Lung microvascular endothelial cell (primary cell): ENCODE measurements at regions not wholly inside any gene's neighbourhood (a gene's known extent, or its start where the extent isn't known, plus 50 kb on each side); places are given as distances from the start of the nearest gene placed in this dataset.

ENCODE experiments used
- DNase-seq, 2 donors: peaks; one replicate each; pipeline versions ENCODE4 v3.0.0 to v3.0.0-alpha.2; 2010; ENCODE audit warnings: low read depth in 2 of 2

DNA sequence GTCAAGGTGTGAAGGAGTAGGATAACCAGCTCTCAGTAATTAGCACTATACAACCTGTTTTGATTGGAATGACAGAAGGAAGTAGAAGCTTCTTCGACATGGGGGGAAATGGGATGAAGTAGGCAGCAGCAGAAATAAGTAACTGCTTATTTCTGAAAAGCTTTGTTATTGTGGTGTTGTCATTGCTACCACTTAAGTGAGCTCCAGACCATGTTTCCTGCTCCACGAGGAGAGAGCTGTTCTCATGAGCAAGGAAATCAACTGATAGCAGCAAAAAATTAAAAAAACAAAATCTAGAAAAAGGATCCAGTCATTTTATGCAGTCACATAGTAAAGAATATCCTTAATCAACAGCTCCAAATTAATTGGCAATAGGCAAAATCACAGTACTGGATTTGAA, 106.1 kb upstream of the TLL1 start:
- peak in 1 of 2 donors; percentile 28 for DNase-seq

DNA sequence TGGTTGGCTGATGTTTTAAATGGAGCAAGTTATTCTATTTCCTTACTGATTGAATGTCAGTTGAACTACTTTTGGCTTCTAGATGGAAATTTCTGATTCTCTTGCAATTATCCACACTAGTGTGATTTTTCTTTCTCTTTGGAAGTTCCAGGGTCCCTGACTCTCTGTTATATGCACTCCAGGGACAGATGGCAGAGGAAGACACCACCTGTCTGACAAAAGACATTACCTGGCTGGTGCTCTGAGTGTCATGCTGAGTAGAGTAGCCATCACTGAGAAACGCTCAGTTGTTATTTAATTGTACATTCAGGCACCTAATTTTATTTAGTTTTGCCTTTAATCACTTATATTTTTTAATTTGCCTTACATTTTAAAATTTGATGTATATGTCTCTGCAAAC, 105.4 kb upstream of the TLL1 start:
- DNase-seq, result no peak

DNA sequence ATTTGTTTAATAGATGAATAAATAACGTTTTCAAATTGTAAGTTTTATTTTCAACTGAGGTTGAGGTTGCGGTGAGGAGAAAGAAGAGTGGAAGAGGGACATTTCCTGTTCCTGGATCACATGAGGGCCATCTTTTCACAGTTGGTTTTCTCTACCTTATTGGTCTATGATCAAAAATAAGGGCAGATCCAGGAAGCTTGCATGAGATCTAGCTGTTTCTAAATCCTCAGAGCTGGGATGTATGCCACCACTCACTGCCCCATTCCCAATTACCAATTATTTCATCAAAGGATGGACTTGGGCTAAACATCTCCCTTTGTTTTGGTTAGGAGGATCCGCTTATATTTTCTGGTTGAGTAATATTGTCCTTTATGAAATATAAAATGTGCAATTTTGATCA, 104.8 kb upstream of the TLL1 start:
- no peak for DNase-seq

DNA sequence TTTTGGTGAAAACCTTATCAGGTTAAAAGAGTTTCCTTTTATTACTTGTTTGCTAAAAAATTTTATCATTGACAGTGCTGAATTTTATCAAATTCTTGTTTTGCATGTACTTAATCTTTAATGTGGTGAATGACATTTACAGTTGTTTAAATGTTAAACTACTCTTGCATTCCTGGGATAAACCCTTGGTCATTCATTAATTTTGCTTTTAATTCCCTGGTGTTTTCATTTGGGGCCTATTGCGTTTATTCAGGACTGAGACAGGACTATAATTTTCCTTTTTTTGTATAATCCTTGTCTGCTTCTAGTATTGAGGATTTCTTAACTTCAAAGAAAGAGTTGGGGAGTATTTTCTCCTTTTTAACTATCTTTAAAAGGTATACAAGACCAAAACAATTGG, 98.7 kb upstream of the TLL1 start:
- no peak for DNase-seq

DNA sequence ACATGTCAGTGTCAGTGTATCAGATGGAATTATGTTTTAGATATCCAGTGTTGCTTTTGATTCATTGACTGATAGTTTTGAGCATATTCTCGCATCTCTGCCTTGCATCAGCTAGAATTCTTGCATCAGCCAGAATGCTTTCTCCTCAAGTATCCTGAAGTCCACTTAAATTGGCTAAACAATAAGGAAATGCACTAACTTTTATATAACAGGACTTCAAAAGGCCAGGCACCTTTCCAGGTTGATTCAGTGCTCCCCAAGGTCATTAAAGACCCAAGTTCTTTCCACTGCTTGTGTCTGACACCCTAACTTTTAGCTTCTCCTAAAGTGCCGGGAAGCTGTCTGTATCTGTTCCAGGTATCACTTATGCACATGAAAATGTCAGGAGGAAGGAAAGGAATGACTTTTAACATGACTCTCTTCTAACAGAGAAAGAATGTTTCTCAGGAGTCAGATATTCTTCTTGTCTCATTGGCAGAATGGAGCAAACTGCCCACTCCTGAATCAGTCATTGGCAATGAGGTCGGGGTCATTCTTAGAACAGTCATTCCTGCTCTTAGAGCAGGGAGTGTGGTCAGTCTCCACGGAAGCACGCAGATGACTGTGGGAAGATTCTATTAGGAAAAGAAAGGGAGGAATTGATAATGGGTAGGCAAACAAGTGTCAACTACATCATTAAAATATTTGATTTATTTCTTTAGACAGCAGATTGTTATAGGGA, 92.9 kb upstream of the TLL1 start:
- DNase-seq, result no peak

DNA sequence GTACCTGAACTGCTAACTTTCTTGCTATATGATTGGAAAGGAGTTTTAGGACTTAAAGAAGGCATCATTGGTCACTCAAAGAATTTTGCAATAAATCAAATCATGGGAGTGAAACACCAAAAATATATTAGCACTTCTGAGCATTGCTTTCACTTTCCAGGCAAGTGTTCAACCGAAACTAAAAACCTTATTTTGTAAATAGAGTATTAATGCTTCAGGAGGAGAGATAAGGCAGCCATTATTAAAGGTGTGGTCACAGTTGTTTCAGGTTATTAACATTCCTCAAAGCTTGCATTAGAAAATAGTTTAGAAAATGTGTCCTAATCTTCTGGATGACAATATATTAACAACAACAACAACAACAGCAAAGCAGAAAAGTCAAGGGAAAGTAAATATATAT, 92.3 kb upstream of the TLL1 start:
- DNase-seq, result no peak

DNA sequence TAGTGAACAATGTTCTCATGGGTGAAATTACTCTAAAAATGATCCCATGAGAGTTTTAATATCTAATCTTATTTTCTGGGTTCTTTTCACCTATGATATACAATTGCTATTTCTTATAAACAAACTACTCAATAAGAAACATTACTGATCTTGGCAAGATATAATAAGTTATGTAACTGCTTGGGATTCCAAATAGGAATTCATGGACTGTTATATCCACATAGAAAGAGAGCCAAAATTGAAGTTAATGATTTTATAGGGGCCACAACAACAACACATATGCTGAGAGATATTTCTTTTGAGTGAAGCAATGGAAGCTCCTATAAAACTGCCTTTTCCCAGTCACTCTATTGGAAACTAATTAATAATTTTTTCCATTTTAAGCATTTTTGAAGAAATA, 90.4 kb upstream of the TLL1 start:
- no peak for DNase-seq

DNA sequence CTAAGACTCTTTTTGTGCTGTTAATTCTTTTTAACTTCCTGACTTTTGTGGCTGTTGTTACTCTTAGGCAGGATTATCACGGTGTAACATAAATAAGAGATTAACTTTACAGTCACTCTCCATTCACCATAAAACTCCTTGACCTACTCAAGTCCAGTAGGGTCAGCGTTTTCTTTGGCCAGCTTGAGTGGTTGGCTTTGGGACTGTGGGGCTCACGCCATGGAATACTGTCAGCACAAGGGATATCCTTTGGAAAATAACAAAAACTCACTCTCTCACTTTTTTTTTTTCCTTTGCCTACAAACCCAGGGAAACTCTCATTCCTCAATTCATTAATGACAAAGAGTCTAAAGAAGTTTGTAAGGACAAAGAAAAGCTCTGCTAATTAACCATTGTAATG, 89.4 kb upstream of the TLL1 start:
- peak in 1 of 2 donors; percentile 86 for DNase-seq

DNA sequence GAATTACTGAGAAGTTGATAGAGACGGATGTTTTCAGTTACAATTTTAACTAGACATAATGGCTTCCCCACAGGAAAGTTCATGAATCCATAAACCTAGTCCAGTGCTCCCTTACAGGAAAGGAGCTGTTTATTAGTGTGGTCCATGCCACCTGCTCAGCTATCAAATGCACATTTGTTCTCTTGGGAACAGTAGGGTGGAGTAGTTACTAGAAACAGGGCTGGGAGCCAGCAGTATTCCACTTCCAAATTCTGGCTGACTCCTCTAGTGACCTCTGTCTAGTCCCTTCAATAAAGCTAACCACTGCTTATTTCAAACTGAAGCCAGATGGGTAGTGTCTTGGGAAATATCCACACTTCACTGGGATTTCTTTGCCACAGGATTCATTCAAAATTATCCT, 88.4 kb upstream of the TLL1 start:
- DNase-seq, result peak in 1 of 2 donors; percentile 85

DNA sequence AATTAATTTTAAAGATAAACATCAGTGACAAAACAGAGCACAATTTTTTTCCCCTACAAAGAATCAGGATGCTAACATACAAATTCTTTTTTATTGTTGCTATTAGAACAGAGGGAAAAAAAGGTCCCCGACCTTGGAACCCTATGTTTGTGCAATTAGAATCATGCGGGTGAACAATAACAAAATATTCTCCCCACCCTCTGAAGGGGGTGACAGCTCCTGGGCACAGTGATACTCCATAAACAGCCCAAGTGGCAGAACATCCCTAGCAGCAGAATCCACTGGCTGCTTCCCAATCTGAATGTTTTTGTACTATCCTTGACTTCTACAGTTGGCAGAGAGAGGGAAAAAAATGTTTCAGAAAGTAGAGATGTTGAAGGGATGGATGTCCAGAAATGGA, 87.7 kb upstream of the TLL1 start:
- peak in 1 of 2 donors; percentile 53 for DNase-seq

DNA sequence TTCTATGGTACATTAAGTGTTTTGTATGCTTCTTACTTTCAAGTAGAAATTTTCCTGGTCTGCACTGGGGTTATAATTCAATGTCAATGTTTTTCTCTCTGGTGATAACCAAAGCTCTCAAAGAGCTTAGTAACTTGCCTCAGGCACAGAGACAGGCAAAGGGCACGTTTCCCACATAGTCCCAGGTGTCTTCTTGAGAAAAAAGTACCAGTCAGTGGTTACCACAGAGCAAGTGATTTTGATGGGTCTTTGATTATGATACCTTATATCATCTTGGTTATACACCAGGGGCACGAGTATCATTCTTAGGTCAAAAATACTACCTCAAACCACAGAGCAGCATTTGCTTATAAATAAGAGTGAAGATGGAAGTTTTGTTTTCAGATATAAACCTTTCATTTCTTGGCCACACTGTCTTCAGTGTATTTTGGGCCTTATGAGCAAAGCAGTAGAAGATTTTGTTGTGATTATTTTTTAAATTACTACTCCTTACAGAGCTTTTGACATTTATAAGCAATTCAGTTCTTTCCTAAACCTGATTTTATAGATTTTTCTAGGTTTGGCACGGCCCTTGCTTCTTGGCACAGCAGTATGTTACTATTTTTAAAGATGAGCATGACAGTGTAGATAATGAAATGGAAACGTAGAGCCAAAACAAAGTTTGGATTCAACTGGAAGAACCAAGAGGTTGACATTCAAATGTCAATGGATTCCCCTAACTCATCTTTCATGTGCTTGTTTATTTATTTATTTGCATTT, 85.3 kb upstream of the TLL1 start:
- DNase-seq, result peak in 1 of 2 donors; percentile 75

DNA sequence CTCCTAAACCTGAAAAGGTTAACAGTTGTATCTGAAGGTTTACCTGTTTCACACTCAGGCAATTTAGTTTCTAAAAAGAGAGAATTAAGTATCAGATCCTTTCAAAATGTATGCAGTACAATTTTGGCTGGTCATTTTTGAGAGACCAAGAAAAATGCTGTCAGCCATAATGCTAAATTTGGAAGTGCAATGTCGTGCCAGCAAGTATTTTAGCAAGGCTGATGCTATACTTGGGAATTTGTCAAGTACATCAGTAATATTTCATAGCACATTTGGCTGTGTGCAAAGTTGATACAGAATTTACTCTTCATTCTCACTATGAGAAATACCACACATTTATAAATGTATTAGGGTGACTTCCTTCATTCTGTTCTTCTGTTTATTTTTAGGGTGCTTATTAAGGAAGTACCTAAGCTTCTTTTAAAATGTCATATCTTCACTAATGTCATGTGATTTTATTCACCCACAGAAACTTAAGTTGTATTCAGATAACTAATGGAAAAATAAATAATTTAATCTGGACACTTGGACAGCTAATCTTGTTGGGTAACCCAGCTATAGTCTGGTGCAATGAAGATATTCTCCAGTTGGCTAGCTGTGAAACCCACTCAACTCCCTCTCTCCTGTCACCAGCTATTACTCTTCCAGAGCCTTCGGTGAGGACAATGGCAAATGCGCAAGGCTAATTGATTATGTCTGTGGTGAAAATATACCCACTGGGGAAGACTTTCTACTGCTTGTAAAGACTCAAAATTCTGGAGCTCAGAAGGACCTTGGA, 84.2 kb upstream of the TLL1 start:
- DNase-seq, result no peak

DNA sequence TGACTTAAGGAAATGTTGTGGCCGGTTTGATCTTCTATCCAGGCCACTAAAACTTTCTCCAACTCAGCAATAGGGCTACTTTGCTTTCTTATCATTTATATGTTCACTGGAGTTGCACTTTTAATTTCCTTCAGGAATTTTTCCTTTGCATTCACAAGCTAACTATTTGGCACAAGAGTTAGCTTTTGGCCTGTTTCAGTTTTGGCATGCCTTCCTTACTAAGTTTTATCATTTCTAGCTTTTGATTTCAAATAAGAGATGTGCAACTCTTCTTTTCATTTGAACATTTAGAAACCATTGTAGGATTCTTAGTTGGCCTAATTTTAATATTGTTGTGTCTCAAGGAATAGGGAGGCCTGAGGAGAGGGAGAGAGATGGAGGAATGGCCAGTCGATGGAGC, 79.8 kb upstream of the TLL1 start:
- no peak for DNase-seq

DNA sequence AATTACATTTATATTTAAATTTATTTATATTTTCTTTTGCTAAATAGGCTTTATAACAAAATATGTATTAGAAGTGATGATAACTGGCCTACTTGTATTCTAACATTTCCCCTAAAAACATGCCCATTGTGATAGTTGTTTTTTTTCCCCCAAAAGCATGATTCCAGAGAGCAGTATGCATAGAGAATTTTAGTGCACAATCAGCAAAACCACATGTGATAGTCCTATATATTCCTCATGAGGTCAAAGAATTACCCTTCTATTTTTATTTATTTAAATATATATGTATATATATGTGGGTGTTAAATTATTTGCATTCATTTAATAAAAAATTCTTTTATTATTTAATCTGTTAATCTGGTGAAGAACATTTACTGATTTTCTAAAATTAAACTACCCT, 78.2 kb upstream of the TLL1 start:
- no peak for DNase-seq

DNA sequence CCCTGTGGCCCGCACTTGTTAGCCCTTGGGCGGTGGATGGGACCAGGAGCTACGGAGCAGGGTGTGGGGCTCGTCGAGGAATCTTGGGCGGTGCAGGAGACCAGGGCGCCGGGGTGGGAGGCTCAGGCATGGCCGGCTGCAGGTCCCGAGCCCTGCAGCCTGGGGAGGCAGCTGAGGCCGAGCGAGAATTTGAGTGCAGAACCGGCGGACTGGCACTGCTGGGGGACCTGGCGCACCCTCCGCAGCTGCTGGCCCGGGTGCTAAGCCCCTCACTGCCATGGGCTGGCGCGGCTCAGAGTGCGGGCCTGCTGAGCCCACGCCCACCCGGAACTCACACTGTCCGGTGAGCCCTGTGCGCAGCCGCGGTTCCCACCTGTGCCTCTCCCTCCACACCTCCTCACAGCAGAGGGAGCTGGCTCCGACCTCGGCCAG, 73.6 kb upstream of the TLL1 start:
- DNase-seq, result no peak

DNA sequence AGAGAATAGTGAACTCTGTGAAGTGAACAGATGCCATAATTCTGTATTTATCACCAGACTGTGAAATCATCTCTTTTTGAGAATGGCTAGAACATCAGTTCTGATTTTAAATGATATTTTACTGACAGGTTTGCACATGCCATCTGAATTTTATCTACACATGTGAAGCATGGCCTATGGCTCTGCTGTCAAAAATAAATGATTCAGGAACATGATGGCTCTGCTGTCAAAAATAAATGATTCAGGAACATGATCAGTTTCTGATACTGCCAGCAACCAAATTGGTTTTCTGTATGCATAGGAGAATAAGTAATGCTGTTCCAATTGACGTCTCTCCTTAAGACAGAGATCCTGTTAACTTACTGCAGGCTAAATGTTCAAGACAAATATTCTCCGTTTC, 70.6 kb upstream of the TLL1 start:
- DNase-seq, result no peak

DNA sequence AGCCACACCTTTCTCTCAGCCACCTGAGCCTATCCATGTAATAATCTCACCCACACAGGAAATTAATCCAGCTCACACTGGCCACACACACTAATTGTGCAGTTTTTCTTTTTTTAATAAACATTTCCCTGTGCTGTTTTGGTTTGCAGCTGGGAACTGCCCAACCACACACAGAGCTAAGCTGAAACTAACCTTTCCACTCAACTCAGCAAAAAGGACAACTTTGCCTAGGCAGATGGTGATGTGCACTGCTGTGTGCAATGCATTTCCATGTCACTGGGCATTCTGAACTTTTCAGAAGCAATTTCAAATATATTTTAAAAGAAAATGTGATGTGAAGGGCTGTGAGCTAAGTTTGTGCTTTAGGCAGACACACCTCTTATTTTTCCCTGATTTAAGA, 70.0 kb upstream of the TLL1 start:
- no peak for DNase-seq

DNA sequence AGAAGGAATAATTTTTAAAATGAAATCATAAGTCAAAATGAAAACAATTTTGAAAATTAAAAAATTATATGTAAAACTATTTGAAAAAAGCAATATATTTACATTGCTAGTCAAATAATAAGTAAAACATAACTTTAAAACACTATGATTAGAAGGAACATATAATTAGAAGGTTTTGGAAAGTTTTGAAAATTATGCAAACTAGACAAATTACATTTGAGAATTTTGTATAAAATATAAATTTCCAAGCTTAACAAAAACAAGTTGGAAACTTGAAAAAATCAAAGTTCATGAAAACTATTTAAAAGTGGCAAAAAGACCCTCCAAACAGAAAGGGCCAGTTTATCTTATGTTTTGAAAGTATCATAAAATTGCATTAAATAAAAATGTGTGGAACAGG, 67.6 kb upstream of the TLL1 start:
- no peak for DNase-seq

DNA sequence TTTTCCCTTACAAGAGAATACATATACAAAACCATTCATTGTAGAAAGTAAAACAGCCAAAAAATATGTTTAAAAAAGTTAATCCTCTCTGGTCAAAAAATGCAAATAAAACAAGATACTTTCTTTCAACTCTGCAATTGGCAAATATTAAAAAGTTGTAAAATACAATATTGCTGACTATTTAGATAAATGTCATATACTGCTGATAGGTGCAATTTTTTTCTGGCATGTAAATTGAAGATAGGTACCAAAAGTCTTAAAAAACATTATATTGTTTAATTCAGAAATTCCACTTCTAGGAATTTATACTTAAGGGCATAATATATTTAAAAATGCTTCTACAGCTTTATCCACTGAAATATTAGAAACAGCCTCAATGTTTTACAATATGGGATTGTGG, 66.4 kb upstream of the TLL1 start:
- DNase-seq, result no peak

DNA sequence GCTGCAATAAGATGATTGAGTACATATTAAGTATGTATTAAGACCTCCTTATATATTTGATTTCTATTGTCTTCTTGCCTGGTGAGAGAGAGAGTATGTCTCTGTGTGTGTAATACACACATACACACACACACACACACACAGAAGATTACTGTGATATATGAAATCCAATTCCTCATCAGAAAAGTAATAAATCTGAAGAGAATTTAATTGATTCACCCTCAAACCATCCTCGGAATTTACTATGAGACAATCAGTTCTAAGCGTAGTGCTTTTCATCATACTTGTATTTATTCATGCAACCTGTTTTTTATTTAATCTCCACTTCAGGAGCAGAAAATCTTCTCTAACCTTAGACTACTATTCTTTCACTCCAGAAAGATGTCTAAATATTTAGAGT, 62.3 kb upstream of the TLL1 start:
- DNase-seq, result no peak

DNA sequence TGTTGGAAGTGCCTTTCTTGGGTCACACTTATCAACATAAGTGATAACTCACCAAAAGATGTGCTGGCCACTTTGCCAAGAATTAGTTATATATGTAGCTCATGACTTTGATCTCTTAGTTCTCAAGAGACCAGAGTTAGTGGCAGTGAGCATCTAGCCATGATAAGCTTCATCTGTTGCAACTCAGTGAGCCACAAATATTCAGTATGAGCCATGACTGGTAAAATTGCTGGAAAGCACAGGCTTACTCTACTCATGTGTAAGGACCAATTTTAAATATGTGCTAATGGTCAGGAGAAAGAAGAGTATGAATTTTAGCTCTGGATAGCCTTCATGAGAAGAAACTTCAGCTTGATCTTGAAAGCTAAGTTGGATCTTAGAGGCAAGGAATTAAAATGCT, 59.4 kb upstream of the TLL1 start:
- no peak for DNase-seq

DNA sequence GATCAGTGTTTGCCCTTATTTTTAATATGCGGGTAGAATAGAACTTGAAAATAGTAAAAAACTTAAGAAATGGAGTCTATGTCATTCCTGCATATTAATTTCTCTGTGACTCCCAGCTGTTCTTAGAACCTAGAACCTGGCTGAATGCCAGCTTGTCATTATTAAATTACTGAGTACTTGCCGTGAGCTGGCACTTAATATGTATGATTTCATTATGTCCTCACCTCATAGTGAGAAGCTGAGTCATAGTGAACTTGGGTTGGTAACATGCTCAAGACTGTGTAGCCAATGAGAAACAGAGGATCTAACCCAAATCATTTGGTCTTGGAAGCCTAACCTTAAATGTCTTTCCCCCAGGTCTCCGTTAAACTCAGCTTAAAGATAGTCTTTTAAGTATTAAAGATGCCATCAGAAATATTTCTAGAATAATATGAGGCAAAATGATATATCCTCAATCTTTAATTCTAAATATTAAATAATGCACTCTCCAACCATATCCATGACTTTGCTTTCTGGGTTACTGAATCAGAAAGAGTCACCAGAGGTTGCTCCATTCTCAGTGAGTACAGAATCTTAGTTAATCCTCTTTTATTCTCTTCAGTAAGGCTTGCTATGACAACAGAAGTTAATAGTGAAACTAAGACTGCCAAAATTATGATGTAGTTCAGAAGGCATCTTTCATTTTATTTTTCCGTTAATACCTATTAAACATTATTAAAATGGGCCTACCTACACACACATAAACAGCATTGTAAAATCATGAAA, 58.6 kb upstream of the TLL1 start:
- peak in 1 of 2 donors; percentile 42 for DNase-seq
